ENCODE measurements at regions not wholly inside any gene's neighbourhood (a gene's known extent, or its start where the extent isn't known, plus 50 kb on each side); places are given as distances from the start of the nearest gene placed in this dataset.

DNA sequence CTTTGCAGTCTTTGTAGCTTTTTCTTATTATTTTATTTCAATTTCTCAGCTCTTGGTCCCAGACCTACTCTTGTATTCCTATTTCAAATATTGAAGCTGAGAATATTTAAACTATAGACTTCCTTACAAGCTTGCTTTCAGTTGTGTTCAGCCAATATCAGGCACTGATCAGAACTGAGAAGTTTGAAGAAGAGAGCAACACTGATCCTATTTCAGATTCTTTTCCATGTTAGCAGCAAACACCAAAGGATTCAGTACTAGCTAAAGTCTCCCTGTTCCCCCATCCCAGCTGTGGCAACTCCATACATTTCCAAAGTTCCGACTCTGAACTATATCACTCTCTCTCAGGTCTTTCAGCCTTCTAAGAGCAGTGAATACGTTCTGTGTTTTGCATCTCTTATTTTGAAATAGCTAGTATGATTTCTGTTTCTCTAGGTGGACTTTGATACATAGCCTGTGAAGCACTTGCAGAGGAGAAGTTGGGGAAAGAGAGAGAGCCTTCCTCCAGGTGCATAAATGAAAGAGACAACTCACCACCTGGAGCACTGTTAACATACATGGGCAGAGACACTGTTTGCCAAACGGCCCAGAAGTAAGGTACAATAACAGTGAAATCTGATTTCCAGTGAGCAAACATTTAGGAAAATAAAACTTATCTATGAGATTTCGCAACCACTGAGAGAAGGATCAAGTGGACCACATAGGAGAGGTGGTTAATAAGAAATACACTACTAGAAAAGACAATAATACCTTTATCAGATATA is 135.0 kb upstream of the ZNF804A start:
- TF ChIP-seq EZH2 (IDR thresholded peaks at IDR 0.05; ENCODE audit: borderline replicate concordance, low read length), result no peak
- TF ChIP-seq, protein P1, sequence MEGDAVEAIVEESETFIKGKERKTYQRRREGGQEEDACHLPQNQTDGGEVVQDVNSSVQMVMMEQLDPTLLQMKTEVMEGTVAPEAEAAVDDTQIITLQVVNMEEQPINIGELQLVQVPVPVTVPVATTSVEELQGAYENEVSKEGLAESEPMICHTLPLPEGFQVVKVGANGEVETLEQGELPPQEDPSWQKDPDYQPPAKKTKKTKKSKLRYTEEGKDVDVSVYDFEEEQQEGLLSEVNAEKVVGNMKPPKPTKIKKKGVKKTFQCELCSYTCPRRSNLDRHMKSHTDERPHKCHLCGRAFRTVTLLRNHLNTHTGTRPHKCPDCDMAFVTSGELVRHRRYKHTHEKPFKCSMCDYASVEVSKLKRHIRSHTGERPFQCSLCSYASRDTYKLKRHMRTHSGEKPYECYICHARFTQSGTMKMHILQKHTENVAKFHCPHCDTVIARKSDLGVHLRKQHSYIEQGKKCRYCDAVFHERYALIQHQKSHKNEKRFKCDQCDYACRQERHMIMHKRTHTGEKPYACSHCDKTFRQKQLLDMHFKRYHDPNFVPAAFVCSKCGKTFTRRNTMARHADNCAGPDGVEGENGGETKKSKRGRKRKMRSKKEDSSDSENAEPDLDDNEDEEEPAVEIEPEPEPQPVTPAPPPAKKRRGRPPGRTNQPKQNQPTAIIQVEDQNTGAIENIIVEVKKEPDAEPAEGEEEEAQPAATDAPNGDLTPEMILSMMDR (IDR thresholded peaks at IDR 0.05; ENCODE audit: low read length), result no peak

Data from OCI-LY1 (cell line).